ENCODE measurements at regions not wholly inside any gene's neighbourhood (a gene's known extent, or its start where the extent isn't known, plus 50 kb on each side); places are given as distances from the start of the nearest gene placed in this dataset.

DNA sequence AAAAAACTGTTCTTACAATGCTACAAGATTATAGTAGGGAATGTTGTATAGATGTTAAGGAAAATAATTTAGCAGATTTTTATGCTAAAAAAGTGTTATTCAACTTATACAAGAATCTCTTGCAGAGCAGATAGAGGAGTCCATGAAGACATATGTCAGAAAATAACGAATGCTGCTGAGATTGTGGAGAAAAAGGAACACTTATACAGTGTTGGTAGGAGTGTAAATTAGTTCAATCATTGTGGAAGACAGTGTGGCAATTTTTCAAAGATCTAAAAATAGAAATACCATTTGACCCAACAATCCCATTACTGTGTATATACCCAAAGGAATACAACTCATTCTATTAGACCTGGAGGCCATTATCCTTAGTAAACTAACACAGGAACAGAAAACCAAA is 286.2 kb upstream of the OLFM3 start:
- ATAC-seq: no peak
- TF ChIP-seq ZFP3 (CRISPR knock-in tag; IDR thresholded peaks at IDR 0.05): no peak
- TF ChIP-seq TCF4 (CRISPR knock-in tag; IDR thresholded peaks at IDR 0.05; ENCODE audit: borderline replicate concordance): no peak
- no peak for TF ChIP-seq BACH2 (CRISPR knock-in tag; IDR thresholded peaks at IDR 0.05; ENCODE audit: borderline replicate concordance)
- TF ChIP-seq, protein P1, sequence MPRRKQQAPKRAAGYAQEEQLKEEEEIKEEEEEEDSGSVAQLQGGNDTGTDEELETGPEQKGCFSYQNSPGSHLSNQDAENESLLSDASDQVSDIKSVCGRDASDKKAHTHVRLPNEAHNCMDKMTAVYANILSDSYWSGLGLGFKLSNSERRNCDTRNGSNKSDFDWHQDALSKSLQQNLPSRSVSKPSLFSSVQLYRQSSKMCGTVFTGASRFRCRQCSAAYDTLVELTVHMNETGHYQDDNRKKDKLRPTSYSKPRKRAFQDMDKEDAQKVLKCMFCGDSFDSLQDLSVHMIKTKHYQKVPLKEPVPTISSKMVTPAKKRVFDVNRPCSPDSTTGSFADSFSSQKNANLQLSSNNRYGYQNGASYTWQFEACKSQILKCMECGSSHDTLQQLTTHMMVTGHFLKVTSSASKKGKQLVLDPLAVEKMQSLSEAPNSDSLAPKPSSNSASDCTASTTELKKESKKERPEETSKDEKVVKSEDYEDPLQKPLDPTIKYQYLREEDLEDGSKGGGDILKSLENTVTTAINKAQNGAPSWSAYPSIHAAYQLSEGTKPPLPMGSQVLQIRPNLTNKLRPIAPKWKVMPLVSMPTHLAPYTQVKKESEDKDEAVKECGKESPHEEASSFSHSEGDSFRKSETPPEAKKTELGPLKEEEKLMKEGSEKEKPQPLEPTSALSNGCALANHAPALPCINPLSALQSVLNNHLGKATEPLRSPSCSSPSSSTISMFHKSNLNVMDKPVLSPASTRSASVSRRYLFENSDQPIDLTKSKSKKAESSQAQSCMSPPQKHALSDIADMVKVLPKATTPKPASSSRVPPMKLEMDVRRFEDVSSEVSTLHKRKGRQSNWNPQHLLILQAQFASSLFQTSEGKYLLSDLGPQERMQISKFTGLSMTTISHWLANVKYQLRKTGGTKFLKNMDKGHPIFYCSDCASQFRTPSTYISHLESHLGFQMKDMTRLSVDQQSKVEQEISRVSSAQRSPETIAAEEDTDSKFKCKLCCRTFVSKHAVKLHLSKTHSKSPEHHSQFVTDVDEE (CRISPR knock-in tag; IDR thresholded peaks at IDR 0.05): no peak
- TF ChIP-seq ZNF70 (CRISPR knock-in tag; IDR thresholded peaks at IDR 0.05): no peak
- no peak for TF ChIP-seq ZNF8 (CRISPR knock-in tag; IDR thresholded peaks at IDR 0.05)
- no peak for TF ChIP-seq PPARA (CRISPR knock-in tag; IDR thresholded peaks at IDR 0.05; ENCODE audit: borderline replicate concordance)
- TF ChIP-seq TOX (CRISPR knock-in tag; IDR thresholded peaks at IDR 0.05; ENCODE audit: borderline replicate concordance): no peak
- TF ChIP-seq ZC3H10 (CRISPR knock-in tag; IDR thresholded peaks at IDR 0.05): no peak
- no peak for TF ChIP-seq ZNF565 (CRISPR knock-in tag; conservative IDR thresholded peaks at IDR 0.05; ENCODE audit: low read depth)
- TF ChIP-seq ESRRG (CRISPR knock-in tag; IDR thresholded peaks at IDR 0.05): no peak
- no peak for TF ChIP-seq ZFP30 (CRISPR knock-in tag; IDR thresholded peaks at IDR 0.05)
- TF ChIP-seq PATZ1 (CRISPR knock-in tag; IDR thresholded peaks at IDR 0.05; ENCODE audit: borderline replicate concordance): no peak
- no peak for TF ChIP-seq GLIS3 (CRISPR knock-in tag; IDR thresholded peaks at IDR 0.05)

DNA sequence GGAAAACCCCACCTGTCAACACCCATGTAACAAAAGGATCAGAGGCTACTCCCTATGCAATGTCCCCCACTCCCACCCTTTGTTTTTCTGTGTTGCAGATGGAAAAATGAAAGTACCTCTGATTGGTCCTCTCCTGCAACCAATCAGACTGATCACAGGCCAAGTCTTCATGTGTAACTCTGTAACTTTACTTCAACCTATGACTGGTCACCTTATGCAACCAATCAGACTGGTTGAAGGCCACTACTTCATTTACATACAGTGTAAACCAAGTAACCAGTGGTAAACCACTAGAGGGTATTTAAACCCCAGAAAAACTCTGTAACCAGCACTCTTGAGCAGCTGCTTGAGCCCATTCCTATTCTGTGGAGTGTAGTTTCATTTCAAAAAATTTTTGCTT is 266.3 kb upstream of the OLFM3 start:
- TF ChIP-seq ZFP30 (CRISPR knock-in tag; IDR thresholded peaks at IDR 0.05): no peak
- no peak for TF ChIP-seq BACH2 (CRISPR knock-in tag; IDR thresholded peaks at IDR 0.05; ENCODE audit: borderline replicate concordance)
- TF ChIP-seq ZNF565 (CRISPR knock-in tag; conservative IDR thresholded peaks at IDR 0.05; ENCODE audit: low read depth): no peak
- no peak for TF ChIP-seq ARNTL (CRISPR knock-in tag; IDR thresholded peaks at IDR 0.05; ENCODE audit: borderline replicate concordance, low read depth)
- TF ChIP-seq, protein P2, sequence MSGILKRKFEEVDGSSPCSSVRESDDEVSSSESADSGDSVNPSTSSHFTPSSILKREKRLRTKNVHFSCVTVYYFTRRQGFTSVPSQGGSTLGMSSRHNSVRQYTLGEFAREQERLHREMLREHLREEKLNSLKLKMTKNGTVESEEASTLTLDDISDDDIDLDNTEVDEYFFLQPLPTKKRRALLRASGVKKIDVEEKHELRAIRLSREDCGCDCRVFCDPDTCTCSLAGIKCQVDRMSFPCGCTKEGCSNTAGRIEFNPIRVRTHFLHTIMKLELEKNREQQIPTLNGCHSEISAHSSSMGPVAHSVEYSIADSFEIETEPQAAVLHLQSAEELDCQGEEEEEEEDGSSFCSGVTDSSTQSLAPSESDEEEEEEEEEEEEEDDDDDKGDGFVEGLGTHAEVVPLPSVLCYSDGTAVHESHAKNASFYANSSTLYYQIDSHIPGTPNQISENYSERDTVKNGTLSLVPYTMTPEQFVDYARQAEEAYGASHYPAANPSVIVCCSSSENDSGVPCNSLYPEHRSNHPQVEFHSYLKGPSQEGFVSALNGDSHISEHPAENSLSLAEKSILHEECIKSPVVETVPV (CRISPR knock-in tag; IDR thresholded peaks at IDR 0.05): no peak
- TF ChIP-seq, protein P1 (CRISPR knock-in tag; IDR thresholded peaks at IDR 0.05): no peak
- no peak for TF ChIP-seq RARB (CRISPR knock-in tag; IDR thresholded peaks at IDR 0.05)
- no peak for TF ChIP-seq POU6F1 (CRISPR knock-in tag; IDR thresholded peaks at IDR 0.05; ENCODE audit: borderline replicate concordance, low read depth)
- no peak for TF ChIP-seq TCF4 (CRISPR knock-in tag; IDR thresholded peaks at IDR 0.05; ENCODE audit: borderline replicate concordance)
- TF ChIP-seq PPARA (CRISPR knock-in tag; IDR thresholded peaks at IDR 0.05; ENCODE audit: borderline replicate concordance): no peak
- peak; percentile 75 for ATAC-seq
